Body of pancreas (tissue), 4 donors: ENCODE measurements at regions not wholly inside any gene's neighbourhood (a gene's known extent, or its start where the extent isn't known, plus 50 kb on each side); places are given as distances from the start of the nearest gene placed in this dataset.

Source experiments
- ATAC-seq: fragments of 150-250 bp; one replicate; pipeline ENCODE4 v1.9.1; 2016
- DNase-seq, 4 donors: peaks; one replicate each; pipeline ENCODE4 v3.0.0-alpha.2; 2019
- H3K27ac ChIP-seq, 4 donors: fragments of 200-600 bp; sonication (generic); 1 replicate in 3 of 4; 2 replicates in 1 of 4; pipeline versions ENCODE4 v1.5.1 to v1.6.1; 2016 to 2019; ENCODE audit warnings: mild to moderate bottlenecking in 1 of 4, mixed read lengths in 1 of 4, moderate library complexity in 1 of 4
- H3K27me3 ChIP-seq, 2 donors: fragments of 200-600 bp; sonication (generic); one replicate each; pipeline ENCODE4 v1.6.0; 2016; ENCODE audit warnings: mild to moderate bottlenecking in 1 of 2
- H3K36me3 ChIP-seq, 2 donors: fragments of 200-600 bp; sonication (generic); replicated peaks in 1 of 2; 2 replicates each; pipeline ENCODE4 v1.5.1; 2016; ENCODE audit warnings: low read depth in 2 of 2; ENCODE audit not compliant: insufficient read depth in 1 of 2
- H3K4me1 ChIP-seq: fragments of 200-600 bp; sonication (generic); one replicate; pipeline ENCODE4 v1.6.0; 2016
- H3K4me3 ChIP-seq, 2 donors: fragments of 200-600 bp; sonication (generic); 1 replicate in 1 of 2; 2 replicates in 1 of 2; pipeline ENCODE4 v1.5.1; 2016 to 2019
- H3K9me3 ChIP-seq, 3 donors: fragments of 200-600 bp; sonication (generic); 1 replicate in 2 of 3; 2 replicates in 1 of 3; pipeline ENCODE4 v1.5.1; 2016
- POLR2A ChIP-seq, 3 donors: fragments of 450-650 bp; IDR thresholded peaks; one replicate each; pipeline ENCODE4 v1.6.1; 2016; ENCODE audit warnings: antibody characterized with exemption in 3 of 3, mild to moderate bottlenecking in 2 of 3
- WGBS, 2 donors: methylation state at CpG; one replicate each; pipeline ENCODE4 v1.1.5; 2017; 5-methylcytosine and 5-hydroxymethylcytosine counted together
- intact Hi-C: fragments of 100-400 bp; cut with DNase I; formaldehyde crosslinking; loops from one replicate; pipeline ENCODE4 v1.15.1; 2023
- TF ChIP-seq, protein P1 (sequence below), 7 experiments: fragments of 450-650 bp in 4 of 7; fragments of 200-600 bp in 3 of 7; sonication (generic) in 3 of 7; IDR thresholded peaks; one replicate each; pipeline ENCODE4 v1.5.1; 2016 to 2019; ENCODE audit warnings: antibody characterized with exemption in 7 of 7

DNA sequence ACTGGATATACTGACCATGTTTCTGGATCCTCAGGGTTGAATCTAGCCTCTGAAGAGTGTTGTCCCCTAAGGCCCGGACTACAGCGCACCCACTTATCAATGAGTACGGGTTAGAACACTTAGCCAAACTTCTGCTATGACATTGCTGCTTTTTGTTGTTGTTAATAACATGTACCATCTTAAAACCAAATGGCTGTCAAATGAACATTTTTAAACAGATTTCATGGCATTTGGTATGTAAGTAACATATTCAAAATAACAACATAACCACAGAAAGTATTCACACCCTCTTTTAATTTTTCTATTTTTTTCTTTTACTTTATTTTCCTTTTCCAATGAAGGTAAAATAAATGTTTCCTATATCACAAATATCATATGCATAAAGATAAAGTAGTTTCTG lies 1292.5 kb upstream of the TENM4 start:
- no peaks in the 10 kb centered on the region for H3K27me3 ChIP-seq
- intact Hi-C loops, result no loop called here
- no peaks in the 10 kb centered on the region for H3K36me3 ChIP-seq
- H3K4me1 ChIP-seq, result no peaks in the 10 kb centered on the region
- WGBS, 2 donors, result 85 to 89% methylated on average over 3 of the region's 3 CpGs
- TF ChIP-seq, protein P1, sequence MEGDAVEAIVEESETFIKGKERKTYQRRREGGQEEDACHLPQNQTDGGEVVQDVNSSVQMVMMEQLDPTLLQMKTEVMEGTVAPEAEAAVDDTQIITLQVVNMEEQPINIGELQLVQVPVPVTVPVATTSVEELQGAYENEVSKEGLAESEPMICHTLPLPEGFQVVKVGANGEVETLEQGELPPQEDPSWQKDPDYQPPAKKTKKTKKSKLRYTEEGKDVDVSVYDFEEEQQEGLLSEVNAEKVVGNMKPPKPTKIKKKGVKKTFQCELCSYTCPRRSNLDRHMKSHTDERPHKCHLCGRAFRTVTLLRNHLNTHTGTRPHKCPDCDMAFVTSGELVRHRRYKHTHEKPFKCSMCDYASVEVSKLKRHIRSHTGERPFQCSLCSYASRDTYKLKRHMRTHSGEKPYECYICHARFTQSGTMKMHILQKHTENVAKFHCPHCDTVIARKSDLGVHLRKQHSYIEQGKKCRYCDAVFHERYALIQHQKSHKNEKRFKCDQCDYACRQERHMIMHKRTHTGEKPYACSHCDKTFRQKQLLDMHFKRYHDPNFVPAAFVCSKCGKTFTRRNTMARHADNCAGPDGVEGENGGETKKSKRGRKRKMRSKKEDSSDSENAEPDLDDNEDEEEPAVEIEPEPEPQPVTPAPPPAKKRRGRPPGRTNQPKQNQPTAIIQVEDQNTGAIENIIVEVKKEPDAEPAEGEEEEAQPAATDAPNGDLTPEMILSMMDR (IDR thresholded peaks at IDR 0.05), result no peak
- TF ChIP-seq POLR2A (IDR thresholded peaks at IDR 0.05), result no peak
- no peak overlapping the region for H3K27ac ChIP-seq
- no peak overlapping the region for H3K4me3 ChIP-seq
- ATAC-seq (no peak), DNase-seq (no peak)
- no peaks in the 10 kb centered on the region for H3K9me3 ChIP-seq

DNA sequence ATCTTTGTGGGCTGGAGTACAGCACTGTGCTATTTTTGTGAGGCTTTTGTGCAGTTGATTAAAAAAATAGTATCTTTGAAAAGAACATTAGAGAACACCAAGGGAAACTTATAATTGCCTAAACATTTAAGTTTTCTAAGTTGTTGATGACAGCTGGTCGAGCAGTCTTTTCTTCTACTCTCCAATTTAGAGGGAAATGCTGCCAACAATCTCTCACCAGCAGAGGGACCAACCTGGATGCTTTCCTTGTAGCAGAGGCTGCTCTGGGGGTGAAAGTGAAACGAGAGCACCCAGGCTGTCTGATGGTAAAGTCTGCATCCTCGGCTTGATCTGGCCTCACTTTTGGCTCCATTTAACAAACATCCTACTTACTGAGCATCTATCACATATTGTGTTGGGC lies 1286.5 kb upstream of the TENM4 start:
- WGBS, 2 donors, result 16 to 18% methylated on average over 3 of the region's 3 CpGs

DNA sequence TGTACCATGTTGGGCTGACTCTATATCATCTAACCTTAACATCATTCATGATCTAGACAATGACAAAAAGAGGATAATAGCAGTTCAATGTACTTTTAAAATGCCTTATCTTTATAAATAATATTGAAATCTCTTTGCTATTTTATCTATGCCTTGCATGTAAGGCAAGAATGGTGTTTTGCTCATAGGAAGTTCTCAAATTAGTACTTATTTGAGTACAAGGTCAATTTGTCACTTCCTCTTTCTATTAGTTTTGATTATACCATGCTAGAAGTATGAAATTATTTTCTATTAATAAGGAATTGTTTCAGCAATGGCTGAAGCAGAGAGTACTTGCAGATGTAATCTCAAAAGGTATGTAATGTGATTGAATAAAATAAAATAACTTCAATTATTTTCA lies 1285.4 kb upstream of the TENM4 start:
- Histone ChIP-seq H3K4me3 (no peak overlapping the region), H3K27ac (no peak overlapping the region), H3K36me3 (no peaks in the 10 kb centered on the region), H3K9me3 (no peaks in the 10 kb centered on the region), H3K4me1 (no peaks in the 10 kb centered on the region), H3K27me3 (no peaks in the 10 kb centered on the region)
- DNase-seq (no peak), ATAC-seq (no peak)
- intact Hi-C loops, result no loop called here
- no peak for TF ChIP-seq POLR2A (IDR thresholded peaks at IDR 0.05)
- TF ChIP-seq, protein P1 (IDR thresholded peaks at IDR 0.05), result no peak

More for the DNA sequence above, 1286.5 kb upstream of the TENM4 start:
- H3K9me3 ChIP-seq, result no peaks in the 10 kb centered on the region
- H3K4me3 ChIP-seq, result no peak overlapping the region
- H3K27me3 ChIP-seq, result no peaks in the 10 kb centered on the region
- intact Hi-C loops, result no loop called here
- TF ChIP-seq POLR2A (IDR thresholded peaks at IDR 0.05), result no peak
- TF ChIP-seq, protein P1 (IDR thresholded peaks at IDR 0.05), result no peak
- DNase-seq (no peak), ATAC-seq (no peak)
- no peak overlapping the region for H3K27ac ChIP-seq
- H3K36me3 ChIP-seq, result no peaks in the 10 kb centered on the region
- no peaks in the 10 kb centered on the region for H3K4me1 ChIP-seq

DNA sequence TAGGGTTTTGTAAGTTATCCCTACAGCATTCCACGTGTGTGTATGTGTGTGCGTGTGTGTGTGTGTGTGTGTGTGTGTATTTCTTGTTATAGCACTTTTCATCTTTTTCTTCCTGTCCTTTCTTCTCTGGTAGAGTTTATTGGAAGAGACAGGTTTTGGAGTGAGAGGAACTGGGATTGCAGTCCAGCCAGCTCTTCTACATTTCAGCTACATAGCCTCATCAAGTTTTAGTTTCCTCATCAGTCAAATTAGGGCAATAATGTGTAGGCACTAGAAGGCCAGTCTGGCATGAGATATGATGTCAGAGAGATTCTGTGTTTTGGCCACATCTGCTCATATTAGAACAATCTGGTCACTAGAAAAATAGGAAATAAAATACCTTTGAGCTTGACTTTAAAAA lies 1283.5 kb upstream of the TENM4 start:
- ATAC-seq (no peak), DNase-seq (no peak)
- 28 to 48% methylated on average over 2 of the region's 2 CpGs for WGBS, 2 donors
- no peaks in the 10 kb centered on the region for H3K4me1 ChIP-seq
- H3K27ac ChIP-seq, result no peak overlapping the region
- H3K9me3 ChIP-seq, result no peaks in the 10 kb centered on the region
- intact Hi-C loops, result no loop called here
- no peak overlapping the region for H3K4me3 ChIP-seq
- H3K27me3 ChIP-seq, result no peaks in the 10 kb centered on the region
- no peaks in the 10 kb centered on the region for H3K36me3 ChIP-seq
- TF ChIP-seq, protein P1 (IDR thresholded peaks at IDR 0.05), result no peak
- no peak for TF ChIP-seq POLR2A (IDR thresholded peaks at IDR 0.05)

DNA sequence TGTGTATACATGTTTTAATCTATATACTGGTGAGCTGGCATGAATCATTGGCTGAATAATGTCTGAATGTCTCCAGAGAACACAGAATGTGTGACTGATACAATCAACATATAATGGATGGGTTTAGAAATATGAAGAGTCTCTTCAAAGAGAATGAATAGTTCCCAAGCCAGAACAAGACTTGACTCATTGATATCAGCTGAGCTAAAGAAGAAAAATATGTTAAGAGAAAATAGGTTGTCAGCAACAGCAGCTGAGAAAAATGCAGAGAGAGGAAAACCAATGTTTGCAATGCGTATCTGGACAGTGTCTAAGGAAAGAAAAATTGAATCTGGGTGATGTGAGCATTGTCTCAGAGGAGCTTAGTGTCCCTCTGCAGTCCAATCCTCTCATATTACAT lies 1281.8 kb upstream of the TENM4 start:
- WGBS, 2 donors, result 77 to 83% methylated on average over 1 of the region's 1 CpG
- no peak for DNase-seq

More for the DNA sequence above, 1281.8 kb upstream of the TENM4 start:
- Histone ChIP-seq H3K4me3 (no peak overlapping the region), H3K27me3 (no peaks in the 10 kb centered on the region), H3K27ac (no peak overlapping the region), H3K4me1 (no peaks in the 10 kb centered on the region), H3K36me3 (no peaks in the 10 kb centered on the region), H3K9me3 (no peaks in the 10 kb centered on the region)
- ATAC-seq, result no peak
- TF ChIP-seq, protein P1 (IDR thresholded peaks at IDR 0.05), result no peak
- no peak for TF ChIP-seq POLR2A (IDR thresholded peaks at IDR 0.05)
- intact Hi-C loops, result no loop called here
